ENCODE measurements at regions not wholly inside any gene's neighbourhood (a gene's known extent, or its start where the extent isn't known, plus 50 kb on each side); places are given as distances from the start of the nearest gene placed in this dataset.
"Not testable (repeated sequence)": the region's sequence is repeated elsewhere in the genome, so short reads cannot be mapped to it uniquely, and the experiment has no call there.

- not testable (repeated sequence) for TF ChIP-seq POLR2AphosphoS5 (IDR thresholded peaks at IDR 0.05; ENCODE audit: borderline replicate concordance, low read depth, low read length); EZH2 (IDR thresholded peaks at IDR 0.05)
These were observed 363.6 kb upstream of the CCNH start for GRCh38 chr5:87776302-87776701.
